ENCODE measurements at regions not wholly inside any gene's neighbourhood (a gene's known extent, or its start where the extent isn't known, plus 50 kb on each side); places are given as distances from the start of the nearest gene placed in this dataset.

GRCh38 chr14:65329911-65330310, 82.6 kb upstream of the FUT8 start:
- no peak for DNase-seq

- no peak for DNase-seq
These were observed 82.1 kb upstream of the FUT8 start for GRCh38 chr14:65330416-65330815.

- DNase-seq = no peak
These were observed 80.9 kb upstream of the FUT8 start for GRCh38 chr14:65331652-65332051.

GRCh38 chr14:65332141-65332871, 80.2 kb upstream of the FUT8 start:
- DNase-seq = no peak

GRCh38 chr14:65333943-65334687, 78.4 kb upstream of the FUT8 start:
- DNase-seq = no peak

- no peak for DNase-seq
These were observed 77.6 kb upstream of the FUT8 start for GRCh38 chr14:65334765-65335410.

- no peak for DNase-seq
These were observed 77.1 kb upstream of the FUT8 start for GRCh38 chr14:65335411-65335947.

GRCh38 chr14:65336191-65336591, 76.3 kb upstream of the FUT8 start:
- DNase-seq = peak; percentile 25 to 30

GRCh38 chr14:65339866-65340265, 72.7 kb upstream of the FUT8 start:
- no peak for DNase-seq

GRCh38 chr14:65344011-65344410, 68.5 kb upstream of the FUT8 start:
- DNase-seq = no peak

GRCh38 chr14:65345266-65345665, 67.3 kb upstream of the FUT8 start:
- DNase-seq = no peak

- no peak for DNase-seq
These were observed 66.1 kb upstream of the FUT8 start for GRCh38 chr14:65346474-65346873.

GRCh38 chr14:65346895-65347294, 65.6 kb upstream of the FUT8 start:
- DNase-seq = no peak

- no peak for DNase-seq
These were observed 64.4 kb upstream of the FUT8 start for GRCh38 chr14:65348137-65348536.

- DNase-seq = no peak
These were observed 63.4 kb upstream of the FUT8 start for GRCh38 chr14:65349100-65349499.

GRCh38 chr14:65351493-65352194, 60.9 kb upstream of the FUT8 start:
- DNase-seq = no peak

- no peak for DNase-seq
These were observed 59.5 kb upstream of the FUT8 start for GRCh38 chr14:65352964-65353530.

GRCh38 chr14:65354131-65354530, 58.4 kb upstream of the FUT8 start:
- DNase-seq = no peak

GRCh38 chr14:65354715-65355114, 57.8 kb upstream of the FUT8 start:
- no peak for DNase-seq

GRCh38 chr14:65356327-65356836, 56.1 kb upstream of the FUT8 start:
- peak; percentile 15 to 23 for DNase-seq

- DNase-seq = no peak
These were observed 55.4 kb upstream of the FUT8 start for GRCh38 chr14:65357113-65357512.

GRCh38 chr14:65357689-65358088, 54.8 kb upstream of the FUT8 start:
- no peak for DNase-seq
